Effector memory CD4-positive, alpha-beta T cell (primary cell): ENCODE measurements at regions not wholly inside any gene's neighbourhood (a gene's known extent, or its start where the extent isn't known, plus 50 kb on each side); places are given as distances from the start of the nearest gene placed in this dataset.

Source experiments
- DNase-seq, 3 donors: peaks; one replicate each; pipeline ENCODE4 v3.0.0-alpha.2; 2020
- H3K27ac ChIP-seq: 2 replicates; pipeline ENCODE4 v1.7.0; 2013; ENCODE audit warnings: mild to moderate bottlenecking, low read length, moderate library complexity; ENCODE audit not compliant: insufficient read depth, poor library complexity, severe bottlenecking
- H3K27me3 ChIP-seq: replicated peaks from 2 replicates; pipeline ENCODE4 v1.7.0; 2013; ENCODE audit warnings: mild to moderate bottlenecking, low read length; ENCODE audit not compliant: insufficient read depth, control insufficient read depth, poor library complexity, severe bottlenecking
- H3K36me3 ChIP-seq: 2 replicates; pipeline ENCODE4 v1.7.0; 2013; ENCODE audit warnings: mild to moderate bottlenecking, low read length, moderate library complexity; ENCODE audit not compliant: control insufficient read depth, insufficient read depth
- H3K4me1 ChIP-seq: 2 replicates; pipeline ENCODE4 v1.7.0; 2013; ENCODE audit warnings: low read length, mild to moderate bottlenecking; ENCODE audit not compliant: control insufficient read depth, insufficient read depth, poor library complexity, severe bottlenecking
- H3K4me3 ChIP-seq: 2 replicates; pipeline ENCODE4 v1.7.0; 2013; ENCODE audit warnings: low read length, low read depth, mild to moderate bottlenecking; ENCODE audit not compliant: insufficient read depth, poor library complexity, severe bottlenecking
- H3K9me3 ChIP-seq: 2 replicates; pipeline ENCODE4 v1.7.0; 2013; ENCODE audit warnings: mild to moderate bottlenecking, low read length, moderate library complexity; ENCODE audit not compliant: control insufficient read depth

GRCh38 chr2:219692521-219692920 lies 65.1 kb downstream of the SLC4A3 start:
- H3K4me1 ChIP-seq, result no peaks in the 10 kb centered on the region
- H3K36me3 ChIP-seq, result no peaks in the 10 kb centered on the region
- no peaks in the 10 kb centered on the region for H3K9me3 ChIP-seq
- no peak for DNase-seq
- H3K27ac ChIP-seq, result no peak overlapping the region
- H3K4me3 ChIP-seq, result no peak overlapping the region
- H3K27me3 ChIP-seq, result no peaks in the 10 kb centered on the region

- H3K4me1 ChIP-seq, result no peaks in the 10 kb centered on the region
- no peaks in the 10 kb centered on the region for H3K9me3 ChIP-seq
- no peak overlapping the region for H3K27ac ChIP-seq
- no peak overlapping the region for H3K4me3 ChIP-seq
- no peaks in the 10 kb centered on the region for H3K27me3 ChIP-seq
- H3K36me3 ChIP-seq, result no peaks in the 10 kb centered on the region
- DNase-seq, result no peak
These were observed 67.8 kb downstream of the SLC4A3 start for GRCh38 chr2:219695145-219695709.

- no peak for DNase-seq
- H3K27me3 ChIP-seq, result no peaks in the 10 kb centered on the region
- H3K27ac ChIP-seq, result no peak overlapping the region
- H3K4me3 ChIP-seq, result no peak overlapping the region
- H3K4me1 ChIP-seq, result no peaks in the 10 kb centered on the region
- H3K9me3 ChIP-seq, result no peaks in the 10 kb centered on the region
- H3K36me3 ChIP-seq, result no peaks in the 10 kb centered on the region
These were observed 70.6 kb downstream of the SLC4A3 start for GRCh38 chr2:219697811-219698747.

GRCh38 chr2:219698748-219699439 lies 71.5 kb downstream of the SLC4A3 start:
- Histone ChIP-seq H3K27ac (no peak overlapping the region), H3K4me1 (no peaks in the 10 kb centered on the region), H3K4me3 (no peak overlapping the region), H3K36me3 (no peaks in the 10 kb centered on the region), H3K9me3 (no peaks in the 10 kb centered on the region), H3K27me3 (no peaks in the 10 kb centered on the region)
- DNase-seq, result no peak

- Histone ChIP-seq H3K27ac (no peak overlapping the region), H3K27me3 (no peaks in the 10 kb centered on the region), H3K4me3 (no peak overlapping the region), H3K4me1 (no peaks in the 10 kb centered on the region), H3K36me3 (no peaks in the 10 kb centered on the region), H3K9me3 (no peaks in the 10 kb centered on the region)
- no peak for DNase-seq
These were observed 72.0 kb downstream of the SLC4A3 start for GRCh38 chr2:219699440-219699821.

- no peak for DNase-seq
- Histone ChIP-seq H3K36me3 (no peaks in the 10 kb centered on the region), H3K9me3 (no peaks in the 10 kb centered on the region), H3K4me3 (no peak overlapping the region), H3K27ac (no peak overlapping the region), H3K4me1 (no peaks in the 10 kb centered on the region), H3K27me3 (peaks cover 4% of the 10 kb centered on the region)
These were observed 74.6 kb downstream of the SLC4A3 start for GRCh38 chr2:219701847-219702634.

GRCh38 chr2:219702796-219703545 lies 75.5 kb downstream of the SLC4A3 start:
- Histone ChIP-seq H3K36me3 (no peaks in the 10 kb centered on the region), H3K4me3 (no peak overlapping the region), H3K9me3 (no peaks in the 10 kb centered on the region), H3K27ac (no peak overlapping the region), H3K27me3 (peaks cover 4% of the 10 kb centered on the region), H3K4me1 (no peaks in the 10 kb centered on the region)
- DNase-seq, result no peak

- Histone ChIP-seq H3K36me3 (no peaks in the 10 kb centered on the region), H3K9me3 (no peaks in the 10 kb centered on the region), H3K27ac (no peak overlapping the region), H3K27me3 (peaks cover 4% of the 10 kb centered on the region), H3K4me3 (no peak overlapping the region), H3K4me1 (no peaks in the 10 kb centered on the region)
- DNase-seq, result no peak
These were observed 77.4 kb downstream of the SLC4A3 start for GRCh38 chr2:219704878-219705277.

- peaks cover 4% of the 10 kb centered on the region for H3K27me3 ChIP-seq
- H3K4me1 ChIP-seq, result no peaks in the 10 kb centered on the region
- H3K4me3 ChIP-seq, result no peak overlapping the region
- H3K9me3 ChIP-seq, result no peaks in the 10 kb centered on the region
- H3K27ac ChIP-seq, result no peak overlapping the region
- H3K36me3 ChIP-seq, result no peaks in the 10 kb centered on the region
- DNase-seq, result no peak
These were observed 79.4 kb downstream of the SLC4A3 start for GRCh38 chr2:219706823-219707281.
